Posterior vena cava (tissue), 2 donors: ENCODE measurements at regions not wholly inside any gene's neighbourhood (a gene's known extent, or its start where the extent isn't known, plus 50 kb on each side); places are given as distances from the start of the nearest gene placed in this dataset.

Experiments
- DNase-seq: peaks from one replicate; pipeline ENCODE4 v3.0.0-alpha.2; 2020; ENCODE audit warnings: low spot score
- intact Hi-C, 2 donors: fragments of 100-400 bp; cut with DNase I; formaldehyde crosslinking; loops; one replicate each; pipeline versions ENCODE4 v1.14.1 to v1.14.2; 2022 to 2023
- donor health status: DM: yes; HTN: yes; CAD: no.
- donor health status: DM: yes; HTN: yes; CAD: no.

DNA sequence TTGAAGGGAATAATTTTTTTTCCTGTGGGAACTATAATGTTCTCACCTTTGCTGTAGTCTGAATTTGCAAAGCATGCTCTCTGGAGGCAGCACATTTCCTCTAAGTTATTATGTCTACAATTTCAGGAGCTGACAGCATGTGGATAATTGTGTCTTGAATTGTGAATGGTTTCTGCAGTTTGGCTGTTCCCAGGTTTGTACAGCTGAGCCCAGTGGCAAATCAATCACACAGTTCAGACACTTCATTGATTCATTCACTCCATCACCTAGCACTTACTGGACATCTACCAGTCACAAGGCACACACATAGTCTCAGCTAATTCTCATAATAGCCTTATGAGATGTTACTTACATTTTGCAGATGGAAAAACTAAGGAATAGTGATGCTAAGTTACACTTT lies 219.0 kb upstream of the ROPN1 start:
- intact Hi-C loops, result no loop called here
- no peak for DNase-seq

DNA sequence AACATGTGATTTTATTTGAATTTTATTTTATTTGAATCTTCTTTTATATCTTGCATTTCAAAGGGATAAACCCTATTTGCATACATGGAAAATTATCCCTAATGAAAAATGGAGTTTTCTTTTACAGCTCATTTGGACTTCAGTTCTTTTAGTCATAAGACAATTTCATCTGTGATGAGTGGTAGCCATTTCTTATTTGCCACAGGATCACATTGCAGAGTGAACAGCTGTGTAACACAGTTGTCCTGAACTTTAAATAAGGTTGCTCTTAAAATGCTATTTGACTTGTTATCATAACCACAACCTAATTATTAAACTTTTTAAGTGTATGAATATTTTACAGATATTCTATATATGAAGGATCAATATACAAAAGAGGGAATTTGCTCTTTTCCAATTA lies 221.7 kb upstream of the ROPN1 start:
- DNase-seq, result no peak
- intact Hi-C loops, result no loop called here

DNA sequence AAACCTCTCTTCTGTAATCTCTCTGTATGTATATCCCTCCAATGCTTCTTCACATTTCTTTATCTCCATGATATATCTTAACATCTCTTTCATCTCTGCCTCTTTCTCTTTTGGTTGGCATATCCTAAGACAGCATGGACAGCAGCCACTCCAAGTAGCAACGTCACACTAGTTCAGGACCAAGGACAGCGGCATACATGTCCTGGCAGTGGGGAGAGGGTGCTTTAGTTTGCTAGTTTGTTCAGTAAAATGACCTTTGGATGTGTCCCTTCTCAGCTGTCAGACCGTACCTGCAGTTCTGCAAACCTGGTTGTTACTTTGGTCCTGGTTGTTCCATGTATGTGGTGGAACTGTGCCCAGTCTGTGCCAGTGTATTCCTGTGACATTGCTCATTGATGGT lies 225.6 kb upstream of the ROPN1 start:
- DNase-seq, result no peak

DNA sequence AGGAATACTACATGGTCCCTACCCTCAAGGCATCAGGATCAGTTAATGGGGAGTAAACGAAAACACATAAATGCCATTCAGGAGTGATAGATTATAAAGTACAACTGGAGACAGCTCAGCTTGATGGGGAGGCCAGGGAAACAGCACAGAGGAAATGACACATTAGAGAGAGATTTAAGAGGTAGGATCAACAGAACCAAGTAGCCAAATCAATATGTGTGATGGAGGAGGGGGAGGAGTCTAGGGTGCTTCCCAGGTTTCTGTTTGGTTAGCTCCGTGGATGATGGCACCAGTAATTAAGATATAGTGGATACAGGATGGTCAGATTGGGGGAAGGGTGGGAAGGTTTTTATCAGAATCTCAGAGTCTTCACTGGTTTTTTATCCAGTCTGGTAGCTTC lies 229.5 kb upstream of the ROPN1 start:
- intact Hi-C loops, result no loop called here
- DNase-seq, result no peak

More for the DNA sequence above, 225.6 kb upstream of the ROPN1 start:
- intact Hi-C loops, result no loop called here

DNA sequence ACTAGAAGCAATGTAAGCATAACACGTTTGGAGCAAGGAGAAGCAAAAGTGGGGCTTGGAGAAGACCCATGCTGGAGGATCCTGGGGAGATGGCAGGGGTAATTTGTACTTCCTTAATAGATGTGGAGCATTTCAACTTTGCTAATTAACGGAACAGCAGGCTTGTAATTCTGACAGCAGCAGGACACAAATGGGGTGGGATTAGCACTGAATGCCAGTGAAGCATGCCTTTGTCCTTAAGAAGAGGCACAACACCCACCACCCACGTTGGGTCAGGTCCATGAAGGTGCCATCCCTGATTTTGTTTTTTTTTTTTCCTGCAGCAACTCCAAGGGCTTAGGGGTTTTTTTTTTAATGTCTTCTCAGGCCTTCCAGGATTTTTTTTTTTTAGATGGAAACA lies 231.9 kb upstream of the ROPN1 start:
- no peak for DNase-seq
- intact Hi-C loops, result no loop called here

DNA sequence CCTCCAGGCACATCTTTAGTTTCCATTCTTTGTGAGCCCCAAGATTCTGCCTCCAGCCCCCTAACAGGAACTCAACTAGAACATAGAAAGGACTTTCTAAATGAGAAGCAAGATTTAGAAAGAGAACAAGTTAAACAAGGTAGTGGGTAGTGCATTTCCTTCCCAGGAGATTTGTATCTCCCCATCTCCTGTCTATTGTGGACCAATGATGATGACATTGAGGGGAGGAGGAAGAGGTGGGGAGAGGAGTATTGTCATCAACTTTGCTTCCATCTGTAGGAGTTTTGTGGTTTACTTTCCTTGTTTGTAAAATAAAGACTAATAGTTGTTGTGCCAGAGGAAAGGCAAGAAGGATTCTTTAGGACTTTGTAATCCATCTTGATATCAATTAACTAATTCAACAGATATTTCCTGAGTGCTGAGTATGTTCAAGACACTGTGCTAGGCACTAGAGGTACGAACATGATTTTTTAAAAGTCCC lies 235.3 kb upstream of the ROPN1 start:
- intact Hi-C loops, result no loop called here
- no peak for DNase-seq

DNA sequence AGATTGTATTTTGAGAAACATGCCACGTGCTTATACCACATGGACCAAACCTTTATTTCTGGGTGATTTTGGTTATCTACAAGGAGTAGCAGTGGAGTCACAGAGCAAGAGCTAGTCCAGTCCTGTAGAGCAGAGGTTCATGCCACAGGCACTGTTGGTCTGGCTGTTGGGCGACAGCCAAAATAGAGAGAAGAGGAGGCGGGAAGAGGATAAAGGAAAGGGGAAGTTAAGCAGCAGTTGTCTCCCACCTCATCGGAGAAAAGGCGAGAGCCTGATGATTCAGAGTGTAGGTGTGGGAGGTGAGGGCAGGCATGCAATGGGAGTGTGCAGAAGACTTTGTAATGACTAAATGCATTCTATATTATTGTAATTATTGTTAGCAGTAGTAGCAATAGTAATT lies 237.5 kb upstream of the ROPN1 start:
- intact Hi-C loops, result no loop called here

DNA sequence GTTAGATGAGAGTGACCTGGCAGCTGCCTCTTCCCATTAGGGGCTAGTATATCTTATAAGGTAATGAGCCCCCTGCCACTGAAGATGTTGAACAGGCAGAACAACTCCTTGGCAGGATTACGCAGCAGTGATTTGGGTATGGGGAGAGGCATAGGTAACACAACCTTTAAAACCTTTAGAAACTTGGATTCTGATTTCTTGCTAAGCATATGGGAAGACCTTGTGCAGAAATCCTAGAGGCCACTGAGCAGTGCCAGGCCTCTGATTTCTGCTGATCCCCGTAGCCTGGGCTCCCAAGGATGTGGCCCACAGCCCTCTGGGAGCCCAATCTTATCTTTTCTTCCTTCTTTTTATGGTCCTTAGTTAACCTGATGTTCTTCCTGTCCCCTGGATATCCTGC lies 237.9 kb upstream of the ROPN1 start:
- DNase-seq, result no peak
- intact Hi-C loops, result no loop called here

More for the DNA sequence above, 237.5 kb upstream of the ROPN1 start:
- DNase-seq, result no peak

DNA sequence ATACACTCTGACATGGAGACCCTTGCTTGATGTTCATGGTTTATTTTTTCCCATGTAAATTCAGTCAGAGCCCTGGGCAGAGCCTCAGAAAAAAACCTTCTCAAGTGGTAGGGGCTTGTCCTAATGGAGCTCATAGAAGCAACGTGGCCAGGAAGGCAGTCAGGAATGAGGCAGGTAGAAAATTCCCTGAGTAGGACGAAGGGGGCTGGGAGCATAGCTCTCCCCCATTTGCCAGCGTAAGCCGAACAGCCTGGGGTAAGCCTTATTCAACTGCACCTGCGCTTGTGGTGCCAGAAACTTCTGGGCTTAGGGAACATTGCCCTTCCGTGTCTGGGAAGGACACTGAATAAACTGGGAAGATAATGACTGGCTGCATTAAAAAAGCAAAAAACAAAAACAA lies 238.5 kb upstream of the ROPN1 start:
- intact Hi-C loops, result no loop called here
- no peak for DNase-seq

DNA sequence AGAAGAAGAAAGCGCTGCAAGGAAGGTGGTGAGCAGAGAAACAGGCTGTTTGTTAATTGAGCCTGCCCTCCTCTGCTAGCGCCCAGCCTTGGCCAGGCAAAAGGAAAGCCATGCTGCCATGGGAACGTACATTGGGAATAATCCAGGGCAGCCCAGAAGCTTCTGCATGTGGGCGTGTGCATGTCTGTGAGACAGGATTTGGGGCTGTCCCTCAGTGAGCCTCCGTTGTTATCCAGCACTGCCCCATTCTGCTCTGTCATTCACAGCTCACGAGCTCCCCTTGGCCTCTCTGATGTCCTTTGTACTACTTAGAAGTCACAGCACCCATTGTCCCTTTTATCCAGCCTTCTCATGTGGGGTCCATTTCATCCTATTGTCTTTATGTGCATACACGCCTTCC lies 239.1 kb upstream of the ROPN1 start:
- no peak for DNase-seq
- intact Hi-C loops, result no loop called here

DNA sequence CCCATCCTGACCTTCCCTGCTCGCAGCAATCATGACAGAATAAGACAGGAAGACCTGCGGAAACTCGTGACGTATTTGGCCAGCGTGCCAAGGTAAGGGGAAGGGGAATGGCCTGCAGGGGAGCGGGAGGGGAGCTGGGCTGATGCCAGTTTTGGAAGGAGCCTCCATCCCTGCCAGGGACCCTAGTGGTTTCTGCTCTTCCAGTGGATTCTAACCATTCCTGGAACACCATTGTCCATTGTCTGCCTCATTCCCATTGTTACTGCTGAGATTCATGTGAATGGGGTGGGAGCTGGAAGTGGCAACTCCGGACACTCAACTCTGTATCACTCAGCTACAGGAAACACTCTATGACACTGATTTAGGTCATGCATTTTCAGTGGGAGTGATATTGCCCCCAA lies 242.9 kb upstream of the ROPN1 start:
- intact Hi-C loops, result no loop called here
- no peak for DNase-seq

DNA sequence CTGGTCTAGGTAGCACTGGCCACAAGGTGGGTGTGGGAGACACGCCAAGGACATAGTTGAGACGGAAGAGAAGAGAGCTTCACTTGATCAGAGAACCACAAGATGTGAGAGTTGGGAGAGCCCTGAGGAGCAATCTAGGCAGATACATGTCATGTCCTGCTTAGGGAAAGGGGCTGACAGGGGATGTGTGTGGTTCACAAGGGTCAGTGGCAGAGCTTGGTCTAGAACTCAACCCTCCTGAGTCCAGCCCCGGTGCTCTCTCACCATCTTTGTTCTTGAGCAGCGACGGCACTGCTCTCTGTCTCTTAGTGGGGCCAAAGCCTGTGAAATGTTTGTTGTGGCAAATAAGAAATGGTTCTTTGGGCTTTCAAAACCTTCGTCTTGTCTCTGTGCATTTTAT lies 243.5 kb upstream of the ROPN1 start:
- no peak for DNase-seq
- intact Hi-C loops, result no loop called here

DNA sequence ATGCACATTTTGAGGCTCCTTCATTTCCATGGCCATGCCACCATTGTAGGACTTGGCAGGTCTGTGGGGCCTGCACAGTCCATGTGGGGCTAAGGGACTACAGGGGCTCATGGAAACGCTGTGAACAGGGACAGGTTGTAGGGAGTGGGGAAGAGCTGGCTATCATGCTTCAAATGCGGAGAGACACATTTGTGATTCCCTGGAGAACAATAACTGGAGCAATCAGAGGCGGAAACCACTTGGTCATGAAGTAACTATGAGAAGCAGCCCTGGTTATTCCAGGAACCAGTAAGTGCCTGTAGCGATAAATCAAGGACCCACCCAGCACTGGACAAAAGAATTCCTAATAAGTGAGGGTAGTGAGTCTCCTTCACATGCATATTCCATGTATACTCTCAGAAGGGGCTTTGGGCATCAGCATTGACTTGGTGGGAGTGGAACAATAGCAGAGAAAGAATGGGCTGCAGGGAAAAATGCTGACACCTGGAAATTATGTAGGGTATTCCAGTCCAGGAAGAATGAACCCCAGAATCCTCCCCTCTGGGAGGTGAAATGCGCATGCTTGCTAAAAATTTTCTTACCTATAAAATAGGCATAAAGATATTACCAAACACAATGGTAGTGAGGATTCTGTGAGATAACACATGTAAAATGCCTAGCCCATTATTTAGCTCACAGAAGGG lies 251.4 kb upstream of the ROPN1 start:
- intact Hi-C loops, result no loop called here
- no peak for DNase-seq

DNA sequence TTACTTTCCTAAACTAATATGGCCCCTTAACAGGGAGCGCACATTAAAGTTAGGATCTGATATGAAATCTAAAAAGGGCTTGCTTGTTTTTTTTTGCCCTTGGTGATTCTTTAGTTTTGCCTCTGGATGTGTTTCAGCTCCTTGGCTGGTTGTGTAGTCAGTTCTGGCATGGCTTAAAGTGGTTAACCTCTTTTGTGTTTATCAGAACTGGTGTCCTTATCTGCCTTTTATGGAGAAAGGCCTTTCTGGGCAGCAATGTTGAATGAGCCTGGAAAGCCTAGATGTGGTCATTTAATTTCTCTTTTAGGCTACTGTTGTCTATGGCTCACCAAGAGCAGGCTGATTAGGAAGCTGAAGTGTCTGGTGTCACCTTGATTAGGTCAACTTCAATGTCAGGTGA lies 254.5 kb upstream of the ROPN1 start:
- no peak for DNase-seq

DNA sequence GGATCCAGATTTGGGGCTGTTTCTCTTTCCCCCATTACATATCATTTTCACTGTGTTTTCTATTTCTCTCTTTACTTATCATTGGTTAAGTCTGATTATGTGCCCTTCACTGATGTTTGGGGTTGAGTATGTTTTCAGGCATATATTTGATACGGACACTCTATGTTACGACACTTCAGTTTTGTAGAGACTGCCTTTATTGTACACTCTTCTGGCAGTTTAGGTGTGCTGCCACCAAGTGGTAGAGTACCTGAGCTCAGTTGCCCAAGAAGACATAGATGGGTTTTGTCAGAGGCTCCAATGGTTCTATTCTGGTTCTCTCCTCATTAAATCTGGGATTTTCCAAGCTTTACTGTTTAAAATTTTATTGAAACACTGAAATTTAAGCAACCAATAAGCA lies 255.0 kb upstream of the ROPN1 start:
- intact Hi-C loops, result loop anchor here in 1 of 2 donors (5.0 kb wide), 1 partner anchor 35 kb away; no protein-coding TSS in a partner anchor
- DNase-seq, result no peak

More for the DNA sequence above, 254.5 kb upstream of the ROPN1 start:
- intact Hi-C loops, result loop anchor here in 1 of 2 donors (5.0 kb wide), 1 partner anchor 36 kb away; no protein-coding TSS in a partner anchor

DNA sequence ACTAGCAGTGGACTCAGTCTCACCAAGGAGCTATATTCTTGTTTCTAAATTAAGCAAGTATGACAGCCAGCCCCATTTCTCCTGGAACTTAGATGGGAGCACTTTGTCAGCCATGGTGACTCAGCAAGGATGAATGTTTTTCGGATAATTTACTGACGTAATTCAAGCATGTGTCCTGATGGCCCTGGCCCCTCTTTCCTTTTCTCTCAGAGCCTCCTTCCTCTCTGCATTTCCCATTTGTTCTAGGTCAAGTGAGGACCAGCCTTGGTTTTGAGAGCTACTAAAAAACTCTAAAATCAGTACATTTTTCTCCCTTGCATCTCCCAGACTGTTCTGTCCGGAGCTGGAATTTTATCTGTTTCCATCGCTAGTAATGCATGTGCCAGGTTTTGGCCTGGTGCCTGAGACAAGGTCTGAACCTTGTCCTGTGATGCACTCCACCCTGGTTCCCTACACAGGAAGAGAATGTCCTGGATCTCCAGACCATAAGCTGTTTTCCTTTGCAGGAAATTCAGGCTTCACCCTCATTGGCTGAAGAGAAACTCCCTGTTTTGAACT lies 256.6 kb upstream of the ROPN1 start:
- intact Hi-C loops, result loop anchor here in 1 of 2 donors (5.0 kb wide), 1 partner anchor 34 kb away; no protein-coding TSS in a partner anchor
- no peak for DNase-seq

DNA sequence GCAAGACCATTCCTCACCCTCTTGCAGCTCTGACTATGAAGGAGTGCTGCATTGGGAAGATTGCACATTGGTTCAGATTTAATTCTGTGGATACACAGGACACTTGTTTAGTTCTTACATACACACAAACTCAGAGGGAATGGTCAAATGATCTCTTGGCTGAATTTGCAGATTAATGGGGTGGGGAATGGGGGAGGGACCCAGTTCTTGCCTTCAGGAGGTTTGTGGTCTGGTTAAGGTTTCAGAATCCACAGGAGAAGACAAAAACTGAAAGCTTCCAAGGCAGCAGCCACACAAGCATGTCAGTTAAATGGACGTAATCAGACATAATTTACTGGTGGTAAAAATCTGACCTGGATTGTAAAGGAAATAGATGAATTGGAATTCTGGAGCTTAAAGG lies 257.1 kb upstream of the ROPN1 start:
- no peak for DNase-seq
- intact Hi-C loops, result loop anchor here in 1 of 2 donors (5.0 kb wide), 1 partner anchor 33 kb away; no protein-coding TSS in a partner anchor

DNA sequence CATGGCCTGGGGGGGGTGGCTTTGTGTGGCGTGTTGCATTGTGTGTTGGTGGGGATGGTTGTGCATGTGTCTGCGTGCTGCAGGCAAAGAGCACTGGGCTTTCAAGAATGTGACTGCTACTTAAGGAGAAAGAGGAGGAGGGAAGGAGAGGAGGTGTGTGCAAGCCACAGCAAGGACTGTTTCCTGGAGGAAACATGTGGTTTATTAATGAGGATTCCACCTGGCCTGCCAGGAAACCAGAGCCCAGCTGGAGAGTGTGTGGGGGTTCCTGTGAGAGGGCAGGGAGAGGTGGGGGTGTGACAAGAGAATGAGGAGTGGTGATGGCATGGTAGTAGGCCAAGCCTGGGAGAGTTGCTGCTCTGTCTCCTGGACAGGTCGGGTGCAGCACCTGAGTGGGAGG lies 258.1 kb upstream of the ROPN1 start:
- intact Hi-C loops, result no loop called here
- DNase-seq, result no peak

DNA sequence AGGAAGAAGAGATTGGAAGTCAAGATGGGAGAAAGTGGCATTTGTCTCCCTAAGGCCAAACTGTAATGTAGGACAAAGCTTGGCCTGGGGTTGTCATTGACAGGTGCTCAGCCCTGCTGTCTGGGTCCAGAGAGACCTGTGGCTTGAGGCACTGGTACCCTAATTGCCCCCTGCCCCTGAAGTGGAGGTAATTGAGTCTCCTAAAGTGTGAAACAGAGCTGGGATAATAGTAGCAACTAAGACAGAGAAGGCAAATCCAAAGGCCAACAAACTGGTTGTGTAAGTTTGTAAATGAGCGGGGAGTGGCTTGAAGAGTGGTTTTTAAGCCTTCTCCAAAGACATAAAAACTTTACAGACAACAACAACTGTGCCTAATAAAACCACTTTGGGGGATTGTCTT lies 264.2 kb upstream of the ROPN1 start:
- intact Hi-C loops, result no loop called here
- DNase-seq, result no peak

DNA sequence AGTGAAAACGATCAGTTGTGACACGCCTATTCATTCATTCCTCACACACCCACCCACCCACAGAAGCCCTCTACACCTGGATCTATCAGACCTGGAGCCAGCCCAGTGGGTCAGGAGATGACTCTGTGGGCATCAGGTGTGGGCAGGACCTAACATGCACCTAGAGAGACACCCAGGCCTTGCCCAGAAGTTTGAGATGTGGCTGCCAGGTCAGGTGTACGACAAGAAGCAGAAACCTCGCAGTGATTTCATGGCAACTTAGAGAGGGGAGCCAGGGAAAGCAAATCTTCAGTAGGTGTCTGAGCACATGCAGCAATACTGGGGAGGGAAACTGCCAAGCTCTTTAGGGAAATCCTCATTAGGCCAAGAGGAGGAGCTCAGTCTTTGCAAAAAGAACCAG lies 264.7 kb upstream of the ROPN1 start:
- DNase-seq, result no peak
- intact Hi-C loops, result no loop called here

DNA sequence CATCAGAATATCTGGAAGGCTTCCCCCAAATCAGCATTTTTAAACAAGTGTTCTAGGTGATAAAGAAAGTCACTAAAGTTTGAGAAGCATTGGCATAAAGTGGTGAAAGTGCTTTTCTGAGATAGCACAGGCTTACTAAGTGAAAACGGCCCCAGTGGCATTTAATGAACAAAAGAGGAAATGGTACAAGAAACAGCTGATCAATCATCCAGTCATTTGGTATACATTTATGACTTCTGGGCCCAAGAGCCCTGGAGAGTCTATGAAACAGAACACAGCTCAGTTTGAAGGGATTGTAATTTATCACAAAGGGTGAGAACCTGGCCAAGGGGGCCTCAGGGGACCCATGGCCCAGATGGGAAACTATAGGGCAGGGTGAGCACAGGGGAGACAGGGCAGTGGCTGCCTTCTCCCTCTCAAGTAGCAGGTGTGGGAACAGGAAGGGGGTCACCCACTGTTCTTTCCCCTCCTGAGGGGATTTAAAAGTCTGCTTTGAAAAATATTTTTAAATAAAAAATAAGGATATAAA lies 265.5 kb upstream of the ROPN1 start:
- DNase-seq, result no peak
- intact Hi-C loops, result no loop called here
